NCI-H2171 (cell line): ENCODE measurements at regions not wholly inside any gene's neighbourhood (a gene's known extent, or its start where the extent isn't known, plus 50 kb on each side); places are given as distances from the start of the nearest gene placed in this dataset.
"Not testable (repeated sequence)": the region's sequence is repeated elsewhere in the genome, so short reads cannot be mapped to it uniquely, and the experiment has no call there.

Experiments used
- DNase-seq: peaks from one replicate; lab custom pipeline; 2025; lab: John Stamatoyannopoulos, UW

DNA sequence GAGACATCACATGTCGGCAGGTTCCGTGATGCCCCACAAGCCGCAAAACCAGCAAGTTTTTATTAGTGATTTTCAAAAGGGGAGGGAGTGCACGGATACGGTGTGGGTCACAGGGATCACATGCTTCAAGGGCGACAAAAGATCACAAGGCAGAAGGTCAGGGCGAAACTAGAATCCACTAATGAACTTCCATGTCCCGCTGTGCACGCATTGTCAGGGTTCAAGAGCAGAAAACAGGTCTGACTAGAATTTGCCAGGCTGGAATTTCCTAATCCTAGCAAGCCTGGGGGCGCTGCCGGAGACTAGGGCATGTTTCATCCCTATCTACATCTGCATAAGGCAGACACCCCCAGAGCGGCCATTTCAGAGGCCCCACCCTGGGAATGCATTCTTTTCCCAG lies 225.2 kb downstream of the NPHP4 start:
- not testable (repeated sequence) for DNase-seq

DNA sequence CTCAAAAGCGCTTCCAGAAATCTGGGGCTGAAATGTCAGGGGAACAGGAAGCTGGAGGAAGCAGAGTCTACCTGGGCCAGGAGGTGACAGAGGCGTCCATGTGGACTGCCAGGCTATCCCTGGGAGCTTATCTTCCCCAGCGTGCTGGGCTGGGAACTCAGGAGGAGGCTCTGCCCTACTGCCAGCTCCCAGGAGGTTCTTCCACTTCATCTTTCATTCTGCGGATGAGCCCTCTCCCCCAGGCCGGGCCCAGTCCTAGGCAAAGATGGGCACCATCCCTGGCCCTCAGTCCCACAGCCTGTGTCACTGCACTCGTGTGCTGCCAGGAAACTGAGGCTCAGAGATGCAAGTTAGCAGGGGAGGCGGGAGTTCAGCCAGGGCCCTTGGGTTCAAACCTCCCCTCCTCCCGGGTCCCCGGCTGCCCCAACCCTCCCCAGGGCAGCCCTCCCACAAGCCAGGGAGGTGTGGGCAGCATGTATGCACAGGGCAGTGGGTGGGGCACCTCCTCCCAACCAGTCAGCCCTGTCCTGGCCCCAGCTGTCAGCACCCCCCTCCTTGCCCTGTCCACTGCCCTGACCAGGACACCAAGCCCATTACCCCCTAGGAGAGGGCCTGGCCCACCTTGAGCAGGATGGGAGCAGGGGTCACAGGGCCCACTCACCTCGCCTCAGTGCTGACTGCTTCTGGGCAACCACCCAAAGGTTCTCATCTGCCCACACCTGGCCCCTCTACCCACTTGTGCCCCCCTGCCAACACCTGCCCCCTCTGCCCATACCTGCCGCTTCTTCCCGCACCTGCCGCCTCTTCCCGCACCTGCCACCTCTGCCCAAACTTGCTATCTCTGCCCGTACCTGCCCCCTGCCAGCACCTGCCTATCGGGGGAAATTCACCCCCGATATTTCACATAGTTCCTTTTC lies 226.0 kb downstream of the NPHP4 start:
- peak; percentile 55 for DNase-seq

DNA sequence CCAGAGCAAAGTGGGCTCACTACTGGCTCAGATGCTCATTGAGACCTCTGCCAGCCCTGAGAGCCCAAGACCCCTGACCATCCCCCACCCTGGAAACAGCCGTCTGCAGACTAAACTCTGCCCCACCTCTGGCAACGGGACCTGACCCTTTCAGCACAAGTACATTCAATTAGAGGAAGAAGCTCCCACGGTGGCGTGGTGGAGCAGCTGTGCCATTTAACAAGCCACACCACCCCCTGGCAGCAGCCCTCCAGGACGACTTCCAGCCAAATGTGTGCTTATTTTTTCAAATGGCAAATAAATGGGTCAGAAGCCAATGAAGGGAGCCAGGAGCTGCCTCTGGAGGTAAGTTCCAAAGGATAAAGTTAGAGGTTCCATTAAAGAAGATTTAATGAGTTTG lies 226.7 kb downstream of the NPHP4 start:
- DNase-seq: peak; percentile 33

DNA sequence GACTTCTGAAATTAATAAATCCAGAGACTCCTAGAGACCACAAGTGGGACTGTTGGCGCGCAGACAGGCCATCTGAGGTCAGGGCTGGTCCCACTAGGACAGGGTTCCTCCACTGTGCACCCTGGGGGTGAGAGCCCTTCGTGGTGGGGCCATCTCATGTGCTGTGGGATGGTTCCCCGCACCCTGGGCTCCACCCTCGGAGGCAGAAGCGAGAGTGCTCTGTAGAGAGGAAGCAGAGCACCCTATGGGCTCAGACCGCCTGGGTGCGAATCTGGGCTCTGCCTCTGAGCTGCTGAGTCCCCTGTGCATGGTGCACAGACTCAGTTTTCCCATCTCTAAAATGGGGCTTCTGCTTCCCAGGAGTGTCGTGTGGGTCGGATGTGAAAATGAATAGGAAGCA lies 227.3 kb downstream of the NPHP4 start:
- DNase-seq: no peak

DNA sequence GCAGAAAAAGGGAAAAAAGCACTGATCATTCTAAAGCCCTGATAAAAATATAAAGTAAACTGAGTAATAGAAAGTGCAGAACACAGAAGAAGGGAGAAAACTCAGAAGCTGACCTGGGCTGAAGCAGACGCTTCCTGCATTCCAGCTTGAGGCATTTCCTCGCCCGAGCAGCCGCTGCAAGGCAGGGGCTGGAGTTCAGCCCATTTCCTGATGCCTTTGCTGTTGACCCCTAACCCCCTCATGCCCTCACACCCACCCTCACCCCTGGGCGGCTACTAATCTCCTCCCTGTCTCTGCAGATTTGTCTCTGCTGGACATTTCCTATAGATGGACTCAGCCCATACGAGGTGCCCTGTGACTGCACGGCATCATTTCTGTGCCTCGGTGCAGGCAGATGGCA lies 227.8 kb downstream of the NPHP4 start:
- DNase-seq: no peak

DNA sequence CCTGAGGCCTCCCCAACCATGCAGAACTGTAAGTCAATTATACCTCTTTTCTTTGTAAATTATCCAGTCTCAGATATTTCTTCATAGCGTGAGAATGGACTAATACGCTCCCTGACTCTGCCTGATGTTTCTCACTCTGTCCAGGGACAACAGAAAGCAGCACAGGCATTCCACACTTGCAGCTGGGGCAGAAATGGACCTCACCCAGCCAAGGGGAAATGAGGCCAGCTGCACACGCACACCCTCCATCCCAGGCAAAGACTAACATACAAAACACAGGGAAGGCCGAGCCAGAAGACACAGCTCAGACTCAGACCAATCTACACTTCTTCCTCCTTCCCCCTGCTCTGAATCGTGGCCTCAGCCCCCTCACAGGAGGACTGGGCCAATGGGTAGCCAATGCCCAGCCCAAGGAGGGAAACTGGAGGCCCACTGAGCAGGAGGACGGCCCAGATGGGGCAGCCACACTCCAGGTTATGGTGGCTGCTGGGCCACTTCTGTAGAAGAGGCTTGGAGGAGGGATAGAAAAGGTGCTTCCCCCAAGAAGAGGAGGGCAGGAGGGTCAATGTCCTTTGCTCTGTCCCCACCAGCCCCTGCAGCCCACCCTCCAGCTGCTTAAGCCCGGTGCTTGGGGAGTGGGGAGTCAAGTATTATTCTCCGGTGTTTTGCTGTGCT lies 228.4 kb downstream of the NPHP4 start:
- no peak for DNase-seq

DNA sequence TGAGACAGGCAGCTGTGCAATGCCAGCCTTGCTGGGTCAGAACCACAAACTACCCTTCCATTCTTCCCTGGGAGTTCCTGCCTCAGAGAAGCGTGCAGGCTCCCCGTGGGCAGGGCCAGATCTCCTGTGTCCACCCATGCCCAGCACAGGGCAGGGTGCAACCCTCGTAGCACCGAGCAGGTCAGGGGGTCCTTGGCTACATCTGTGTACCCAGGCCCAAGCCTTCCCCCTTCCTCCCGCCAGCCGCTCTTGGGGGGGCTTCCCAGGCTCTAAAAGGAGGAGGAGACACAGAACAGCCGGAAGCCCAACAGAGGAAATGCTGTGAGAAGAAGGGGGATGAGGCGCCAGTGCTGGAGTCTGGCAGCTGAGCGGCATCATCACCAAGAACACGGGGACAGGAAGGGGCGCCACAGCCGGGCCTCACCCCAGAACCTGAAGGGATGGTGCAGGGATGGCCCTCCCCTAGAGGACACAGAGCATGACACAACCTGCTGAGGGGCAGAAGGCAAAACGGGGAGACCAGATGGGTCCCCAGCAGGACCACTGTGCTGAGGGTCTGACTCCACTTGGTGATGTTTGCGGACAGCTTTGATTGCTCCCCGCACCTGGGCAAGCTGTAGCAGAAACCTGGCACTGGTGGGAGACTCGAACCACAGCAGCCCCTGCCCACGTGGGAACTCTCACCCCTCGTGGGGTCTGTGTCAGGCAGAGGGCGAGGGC lies 233.2 kb downstream of the NPHP4 start:
- DNase-seq: no peak

DNA sequence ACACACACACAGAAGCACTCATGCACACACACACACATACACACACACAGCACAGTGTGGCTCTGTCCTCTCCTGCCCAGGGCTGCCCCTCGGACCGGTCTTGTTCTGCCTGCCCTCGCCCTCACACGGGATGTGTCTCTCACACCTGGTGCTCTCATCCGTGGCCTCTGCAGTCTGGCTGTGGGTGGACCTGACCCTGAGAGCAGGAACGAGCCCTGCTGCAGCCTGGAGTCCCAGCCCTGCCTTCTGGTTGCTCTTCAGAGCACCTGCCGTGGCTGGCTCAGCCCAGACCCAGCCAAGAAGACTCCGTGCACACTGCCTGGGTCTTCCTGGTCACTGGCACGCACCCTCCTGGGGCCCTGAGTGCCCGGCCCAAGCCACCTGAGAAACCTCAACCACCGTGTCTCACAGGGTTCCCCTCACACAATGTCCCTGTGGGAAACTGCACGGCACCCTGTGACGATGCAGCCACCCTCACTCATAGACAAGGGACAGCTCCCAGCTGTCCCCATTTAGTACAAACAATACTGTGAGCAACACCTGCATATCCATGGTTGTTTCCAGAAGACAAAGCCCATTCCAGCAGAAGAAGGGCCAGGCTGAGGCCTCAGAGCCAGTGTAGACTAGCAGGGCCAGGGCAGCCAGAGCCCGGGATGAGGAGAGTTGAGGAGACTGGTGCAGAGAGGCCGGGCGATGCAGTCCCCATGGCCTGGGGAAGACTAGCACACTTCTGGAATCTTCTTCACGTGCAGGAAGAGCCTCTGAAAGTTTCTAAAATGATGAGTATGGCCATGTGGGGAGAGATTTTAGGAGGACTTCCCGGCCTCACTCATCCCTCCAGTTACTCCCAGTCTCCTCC lies 234.0 kb downstream of the NPHP4 start:
- DNase-seq: no peak

DNA sequence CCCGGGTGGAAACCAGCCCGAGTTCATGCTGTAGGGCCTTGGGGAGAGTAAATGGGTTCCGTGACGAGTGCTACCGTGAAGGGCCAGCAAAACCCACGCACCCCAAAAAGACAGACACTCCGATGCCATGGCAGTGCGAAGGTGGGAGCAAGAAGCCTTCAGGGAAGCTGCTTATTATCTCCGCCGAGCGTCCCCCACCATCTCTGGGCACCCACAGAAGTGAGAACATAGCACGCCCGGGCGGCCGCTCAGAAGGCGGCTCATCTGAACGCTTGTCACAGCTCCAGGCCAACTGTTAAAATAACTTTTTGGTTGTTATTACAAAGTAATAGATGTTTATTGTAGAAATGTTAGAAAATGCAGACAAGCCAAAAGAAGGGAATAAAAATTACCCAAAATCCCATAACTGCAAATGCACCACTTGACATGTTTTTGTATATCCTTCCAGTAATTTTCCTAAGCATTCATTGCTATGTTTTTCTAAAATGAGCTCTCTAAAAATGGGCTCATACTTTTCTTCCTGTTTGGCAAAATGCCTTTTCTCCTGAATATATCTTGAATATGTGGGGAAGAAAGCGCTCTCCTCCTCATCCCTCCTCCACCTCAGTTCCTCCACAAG lies 234.9 kb downstream of the NPHP4 start:
- DNase-seq: no peak

DNA sequence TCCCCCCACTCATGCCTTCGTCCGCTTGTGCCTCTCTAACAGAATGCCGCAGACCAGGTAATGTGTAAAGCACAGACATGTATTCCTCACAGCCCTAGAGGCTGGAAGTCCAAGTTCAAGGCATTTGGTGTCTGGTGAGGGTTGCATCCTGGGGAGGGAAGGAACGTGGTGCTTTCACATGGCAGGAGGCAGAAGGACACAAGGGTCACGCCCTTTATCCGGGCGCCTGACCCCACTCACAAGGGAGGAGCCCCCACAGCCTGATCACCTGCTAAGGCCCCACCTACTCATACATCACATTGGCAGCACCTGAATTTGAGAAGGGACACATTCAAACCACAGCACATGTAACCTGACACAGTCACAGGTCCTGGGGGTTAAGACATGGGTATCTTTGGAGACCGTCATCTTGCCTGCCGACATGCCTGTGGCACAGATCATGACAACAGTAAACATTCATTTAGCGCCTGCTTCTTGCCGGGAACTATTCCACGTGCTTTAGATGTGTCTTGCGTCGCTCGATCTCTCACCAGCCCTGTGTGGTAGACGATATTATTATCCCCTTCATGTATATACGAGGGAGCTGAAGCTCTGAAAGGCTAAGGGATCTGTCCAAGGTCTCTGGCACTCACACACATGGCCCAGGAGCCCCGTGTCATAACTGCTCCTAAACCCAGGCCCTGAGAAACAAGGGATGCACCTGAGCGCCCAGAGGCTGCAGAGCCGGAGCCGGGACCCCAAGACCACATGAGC lies 235.6 kb downstream of the NPHP4 start:
- DNase-seq: no peak

DNA sequence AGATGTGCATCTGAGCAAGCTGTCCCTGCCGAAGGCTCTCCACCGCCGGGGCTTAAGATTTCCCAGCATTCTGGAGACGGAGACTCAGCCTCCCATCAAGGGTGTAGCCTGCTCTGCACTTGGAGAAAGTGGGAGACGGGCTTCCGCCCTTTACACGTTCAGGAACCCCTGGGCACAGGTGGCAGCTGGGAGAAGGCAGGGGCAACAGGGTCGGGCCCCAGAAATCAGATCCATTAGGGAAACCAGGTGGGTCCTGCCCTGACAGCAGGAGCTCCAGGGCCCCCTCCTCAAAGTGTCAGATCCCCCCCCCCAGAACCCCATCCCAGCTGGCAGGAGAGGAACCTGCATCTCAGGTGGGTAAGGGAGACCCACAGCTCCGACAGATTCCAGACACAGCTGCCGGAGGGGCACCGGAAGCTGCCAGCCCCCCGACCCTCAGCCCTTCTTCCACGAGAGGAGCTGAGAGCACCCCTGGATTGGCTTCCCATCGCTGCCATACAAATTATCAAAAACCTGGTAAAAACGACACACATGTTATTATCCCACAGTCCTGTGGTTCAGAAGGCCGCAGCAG lies 236.6 kb downstream of the NPHP4 start:
- no peak for DNase-seq

DNA sequence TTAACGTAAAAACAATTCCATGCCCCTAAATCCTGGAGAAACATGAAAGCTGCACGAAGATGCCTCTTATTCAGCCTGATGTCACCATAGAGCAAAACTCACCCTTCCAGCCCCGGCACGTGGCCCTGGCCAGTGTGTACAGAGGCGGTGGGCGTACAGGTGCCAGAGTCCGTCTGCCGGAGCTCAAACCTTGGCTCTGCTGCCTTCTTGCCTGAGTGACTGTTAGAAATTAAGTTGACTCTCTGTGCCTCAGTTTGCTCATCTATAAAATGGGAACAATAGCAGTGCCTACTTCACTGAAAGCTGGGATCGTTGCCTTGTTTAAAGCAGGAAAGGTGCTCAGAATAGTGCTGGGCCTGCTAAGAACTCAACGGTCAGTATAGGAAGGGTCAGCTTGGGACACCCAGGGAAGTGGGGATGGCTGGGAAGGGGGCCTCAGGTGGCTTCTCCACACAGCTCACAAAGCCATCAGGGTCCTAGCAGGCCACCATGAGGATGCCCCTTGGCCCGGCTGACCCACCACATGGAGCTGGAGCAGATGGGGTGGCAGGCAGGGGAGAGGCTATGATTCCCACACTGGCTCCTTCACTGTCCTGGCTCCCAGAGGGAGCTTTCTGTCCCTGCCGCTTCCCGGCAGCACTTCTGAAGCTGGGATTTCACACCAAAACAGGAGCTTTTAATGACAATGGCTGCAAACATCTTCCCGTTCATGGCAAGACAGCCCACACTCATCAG lies 237.2 kb downstream of the NPHP4 start:
- DNase-seq: no peak

DNA sequence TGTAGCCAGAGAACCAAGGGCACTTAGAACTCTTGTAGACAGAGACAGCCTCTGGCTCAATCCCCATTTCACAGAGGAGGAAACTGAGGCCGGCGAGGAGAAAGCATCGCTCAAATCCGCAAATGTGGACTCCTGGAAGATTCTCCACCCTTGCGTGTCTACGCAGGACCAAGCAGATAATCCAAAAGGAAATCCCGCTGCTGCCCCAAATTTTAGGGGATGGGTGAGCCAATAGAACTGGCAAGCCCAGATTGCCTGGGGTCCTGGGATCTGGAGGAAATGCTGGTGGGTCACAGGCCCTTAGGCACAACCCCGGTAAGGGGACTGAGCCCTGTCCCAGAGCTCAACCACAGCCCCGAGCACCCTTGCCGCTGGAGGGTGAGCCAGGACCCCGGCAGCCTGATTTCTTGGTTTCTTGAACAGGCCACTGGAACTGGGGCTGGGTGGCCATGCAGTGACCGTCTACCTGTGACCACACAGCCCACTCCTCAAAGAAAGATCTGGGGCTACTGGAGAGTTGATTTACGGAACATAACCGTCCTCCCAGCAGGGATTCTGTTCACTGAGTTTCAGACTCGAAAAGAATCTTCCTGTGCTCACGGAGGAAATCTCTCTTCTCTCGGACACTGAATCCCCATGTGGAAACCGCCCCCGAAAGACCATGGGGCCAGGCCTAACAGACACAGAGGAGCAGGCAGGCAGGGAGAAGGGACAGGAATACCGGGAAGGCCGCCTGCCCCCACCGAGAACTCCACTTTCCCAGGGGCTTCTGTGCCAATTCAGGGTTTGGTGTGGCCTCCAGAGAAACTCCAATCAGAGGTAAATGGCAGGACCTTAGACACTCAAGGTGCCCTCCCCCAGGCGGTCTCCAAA lies 238.4 kb downstream of the NPHP4 start:
- no peak for DNase-seq

DNA sequence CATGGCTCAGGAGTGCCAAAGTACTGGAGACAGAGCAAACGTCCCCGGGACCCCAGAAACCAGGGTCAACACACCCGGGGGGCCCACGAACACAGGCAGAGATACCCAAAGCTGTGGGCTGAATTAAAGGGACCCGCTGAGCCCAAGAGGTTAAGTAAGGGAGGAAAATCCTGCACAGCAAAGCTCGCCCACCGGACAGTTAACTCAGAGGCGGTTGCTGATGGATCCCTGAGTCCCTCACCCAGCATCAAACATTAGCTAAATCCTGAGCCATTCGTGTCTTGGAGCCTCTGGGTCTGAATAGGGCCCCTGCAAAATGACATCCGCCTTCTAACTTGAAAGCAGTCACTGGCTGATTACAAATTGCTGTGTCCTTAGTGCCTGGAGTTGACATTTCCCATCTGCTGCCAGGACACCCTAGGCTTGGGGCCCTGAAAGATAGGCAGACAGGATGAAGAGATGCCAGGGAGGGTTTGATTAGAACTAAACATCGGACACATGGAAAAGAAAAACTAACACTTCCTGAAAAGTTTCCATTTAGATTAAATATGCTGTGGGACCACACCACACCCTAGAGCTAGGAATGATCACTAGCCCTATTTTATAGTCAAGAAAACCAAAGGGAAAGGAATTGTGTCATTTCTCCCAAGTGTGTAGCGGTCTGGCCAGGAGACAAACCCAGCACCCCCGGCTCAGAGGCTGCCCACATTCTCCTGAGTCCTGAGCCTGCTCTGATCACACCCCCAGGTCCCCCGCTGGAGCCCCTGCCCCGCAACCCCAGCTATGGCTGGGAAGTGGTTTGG lies 239.3 kb downstream of the NPHP4 start:
- no peak for DNase-seq

DNA sequence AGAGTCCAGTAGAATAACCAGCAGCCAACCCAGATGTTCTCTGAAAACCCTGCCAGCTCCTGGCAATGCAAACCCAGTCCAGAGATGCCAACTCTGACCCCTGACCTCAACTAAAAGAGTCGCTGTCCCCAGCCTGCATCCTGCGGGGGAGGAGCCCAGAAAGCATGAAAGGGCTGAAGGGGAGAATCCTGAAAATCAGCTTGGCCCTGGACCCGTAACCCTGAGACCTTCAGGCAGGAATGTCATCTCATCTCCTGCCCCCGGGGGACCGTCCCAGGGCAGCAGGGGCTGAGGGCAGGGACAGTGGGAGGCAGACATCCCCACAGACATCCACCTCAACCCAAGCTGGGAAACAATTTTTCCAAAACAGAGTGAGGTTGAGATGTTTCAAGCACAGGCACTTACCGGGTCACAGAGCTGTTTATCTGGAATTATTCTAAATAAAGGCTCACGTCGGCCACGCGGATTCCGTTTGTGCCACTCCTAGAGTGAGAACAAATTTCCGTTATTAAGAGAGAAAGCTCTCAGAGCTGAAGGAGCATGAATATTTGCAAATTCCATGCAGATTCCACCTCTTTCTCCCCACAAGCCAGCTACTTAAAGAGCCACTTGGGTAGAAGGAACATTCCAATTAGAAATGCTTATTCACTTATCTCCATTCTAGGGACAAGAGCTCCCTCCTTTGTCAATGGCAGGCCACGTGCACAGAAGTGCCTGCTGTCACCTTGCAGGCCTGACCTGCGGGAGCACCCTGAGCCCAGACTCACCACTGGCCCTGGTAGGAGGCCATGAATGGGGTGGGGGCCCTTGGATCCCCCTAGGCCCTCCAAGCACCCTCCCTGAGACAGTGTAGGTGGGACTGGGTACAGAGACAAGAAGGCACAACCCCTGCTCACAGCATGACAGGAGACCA lies 240.1 kb downstream of the NPHP4 start:
- no peak for DNase-seq

DNA sequence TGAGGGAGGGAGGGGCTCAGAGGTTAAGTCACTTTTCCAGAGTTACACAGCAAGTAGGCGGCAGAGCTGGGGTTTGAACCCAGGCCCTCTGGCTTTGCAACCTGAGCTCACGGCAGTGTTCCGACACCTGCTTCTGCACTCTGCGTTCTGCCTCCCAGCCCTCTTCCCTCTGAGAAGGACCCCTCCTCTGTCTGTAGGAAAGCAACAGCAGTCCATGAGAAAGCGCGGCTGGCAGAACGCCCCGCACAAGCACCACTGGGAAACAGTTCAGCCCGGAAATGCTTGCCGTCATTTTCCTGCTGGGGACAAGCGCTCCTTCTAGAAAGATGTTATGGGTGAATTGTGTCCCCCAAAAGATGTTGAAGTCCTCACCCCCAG lies 241.1 kb downstream of the NPHP4 start:
- no peak for DNase-seq
